B cell (primary cell): ENCODE measurements at regions not wholly inside any gene's neighbourhood (a gene's known extent, or its start where the extent isn't known, plus 50 kb on each side); places are given as distances from the start of the nearest gene placed in this dataset.

Experiments
- EZH2 ChIP-seq: IDR thresholded peaks from 2 replicates; pipeline ENCODE4 v1.6.1; 2012; ENCODE audit warnings: borderline replicate concordance, low read depth, mild to moderate bottlenecking, moderate library complexity, low read length; ENCODE audit not compliant: insufficient read depth, poor library complexity, severe bottlenecking
- TF ChIP-seq, protein P1 (sequence below): fragments of 200-600 bp; IDR thresholded peaks from one replicate; pipeline ENCODE4 v1.8.0; 2022; ENCODE audit warnings: antibody characterized with exemption, mild to moderate bottlenecking

DNA sequence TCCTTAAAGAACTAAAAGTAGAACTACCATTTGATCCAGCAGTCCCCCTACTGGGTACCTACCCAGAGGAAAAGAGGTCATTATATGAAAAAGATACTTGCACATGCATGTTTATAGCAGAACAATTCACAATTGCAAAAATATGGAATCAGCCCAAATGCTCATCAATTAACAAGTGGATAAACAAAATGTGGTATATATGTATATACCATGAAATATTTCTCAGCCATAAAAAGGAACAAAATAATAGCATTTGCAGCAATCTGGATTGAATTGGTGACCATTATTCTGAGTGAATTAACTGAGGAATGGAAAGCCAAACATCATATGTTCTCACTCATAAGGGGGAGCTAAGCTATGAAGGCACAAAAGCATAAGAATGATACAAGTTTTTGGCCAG lies 64.7 kb upstream of the KRAS start:
- TF ChIP-seq, protein P1, sequence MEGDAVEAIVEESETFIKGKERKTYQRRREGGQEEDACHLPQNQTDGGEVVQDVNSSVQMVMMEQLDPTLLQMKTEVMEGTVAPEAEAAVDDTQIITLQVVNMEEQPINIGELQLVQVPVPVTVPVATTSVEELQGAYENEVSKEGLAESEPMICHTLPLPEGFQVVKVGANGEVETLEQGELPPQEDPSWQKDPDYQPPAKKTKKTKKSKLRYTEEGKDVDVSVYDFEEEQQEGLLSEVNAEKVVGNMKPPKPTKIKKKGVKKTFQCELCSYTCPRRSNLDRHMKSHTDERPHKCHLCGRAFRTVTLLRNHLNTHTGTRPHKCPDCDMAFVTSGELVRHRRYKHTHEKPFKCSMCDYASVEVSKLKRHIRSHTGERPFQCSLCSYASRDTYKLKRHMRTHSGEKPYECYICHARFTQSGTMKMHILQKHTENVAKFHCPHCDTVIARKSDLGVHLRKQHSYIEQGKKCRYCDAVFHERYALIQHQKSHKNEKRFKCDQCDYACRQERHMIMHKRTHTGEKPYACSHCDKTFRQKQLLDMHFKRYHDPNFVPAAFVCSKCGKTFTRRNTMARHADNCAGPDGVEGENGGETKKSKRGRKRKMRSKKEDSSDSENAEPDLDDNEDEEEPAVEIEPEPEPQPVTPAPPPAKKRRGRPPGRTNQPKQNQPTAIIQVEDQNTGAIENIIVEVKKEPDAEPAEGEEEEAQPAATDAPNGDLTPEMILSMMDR, result no peak
- no peak for TF ChIP-seq EZH2
